CD4-positive, alpha-beta T cell treated with Interferon alpha-2 for 1 hour (primary cell): ENCODE measurements at regions not wholly inside any gene's neighbourhood (a gene's known extent, or its start where the extent isn't known, plus 50 kb on each side); places are given as distances from the start of the nearest gene placed in this dataset.
"Not testable (repeated sequence)": the region's sequence is repeated elsewhere in the genome, so short reads cannot be mapped to it uniquely, and the experiment has no call there.

Experiments used
- DNase-seq, 2 donors: peaks; one replicate each; pipeline ENCODE4 v3.0.0-alpha.2; 2020 to 2022

- no peak for DNase-seq
Observed at GRCh38 chr2:100742277-100743254, 77.4 kb upstream of the NPAS2 start.

GRCh38 chr2:100743741-100744140, 76.2 kb upstream of the NPAS2 start:
- no peak for DNase-seq

DNA sequence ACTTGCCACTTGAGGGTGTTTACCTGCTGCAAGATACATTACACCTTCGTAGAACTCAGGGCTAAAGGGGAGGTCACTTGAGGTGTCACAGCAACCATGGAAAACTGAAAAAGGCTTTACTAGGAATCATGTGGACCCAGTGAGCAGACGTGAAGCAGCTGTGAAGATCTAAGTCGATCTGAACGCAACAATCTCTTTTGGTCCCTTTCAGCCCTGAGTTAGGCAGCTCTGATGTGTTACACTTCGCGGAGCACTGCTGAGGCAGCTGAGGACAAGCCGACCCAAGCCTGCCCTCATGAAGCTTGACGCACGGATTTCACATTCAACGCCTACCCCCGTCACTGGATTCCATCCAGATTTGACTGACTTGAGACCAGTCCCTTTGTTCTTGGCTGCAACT, 75.8 kb upstream of the NPAS2 start:
- no peak for DNase-seq

GRCh38 chr2:100744589-100744988, 75.3 kb upstream of the NPAS2 start:
- DNase-seq: no peak

DNA sequence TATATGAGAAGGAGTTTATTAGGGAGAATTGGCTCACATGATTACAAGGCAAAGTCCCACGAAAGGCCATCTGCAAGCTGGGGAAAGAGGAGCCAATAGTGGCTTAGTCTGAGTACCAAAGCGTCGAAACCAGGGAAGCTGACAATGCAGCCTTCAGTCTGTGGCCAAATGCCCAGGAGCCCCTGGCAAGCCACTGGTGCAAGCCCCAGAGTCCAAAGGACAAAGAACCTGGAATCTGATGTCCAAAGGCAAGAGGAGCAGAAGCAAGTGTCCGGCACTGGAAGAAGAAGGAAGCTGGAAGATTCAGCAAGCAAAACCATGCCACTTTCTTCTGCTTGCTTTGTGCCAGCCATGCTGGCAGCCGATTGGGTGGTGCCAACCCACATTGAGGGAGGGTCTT, 74.3 kb upstream of the NPAS2 start:
- no peak for DNase-seq

DNA sequence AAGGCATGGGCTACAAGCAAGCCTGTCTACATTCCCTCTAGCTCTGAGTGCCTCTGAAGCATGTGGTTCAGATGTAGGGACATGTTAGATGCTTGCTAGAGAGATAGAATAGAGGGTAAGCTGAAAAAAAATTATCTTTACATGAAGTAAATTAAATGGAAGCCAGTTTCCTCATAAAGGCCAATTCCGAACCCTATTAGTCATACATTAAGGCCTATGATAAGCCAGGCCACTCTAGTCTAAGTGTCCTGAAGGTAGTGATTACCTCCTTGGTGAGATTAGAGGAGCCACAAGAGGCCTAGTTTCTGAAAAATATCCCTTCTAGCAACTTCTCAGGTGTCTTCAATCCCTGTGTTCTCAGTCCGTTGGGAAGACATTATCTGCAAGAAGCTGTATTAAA, 72.4 kb upstream of the NPAS2 start:
- no peak for DNase-seq

GRCh38 chr2:100747996-100748615, 71.8 kb upstream of the NPAS2 start:
- DNase-seq: no peak

- no peak for DNase-seq
Observed at GRCh38 chr2:100748673-100749072, 71.3 kb upstream of the NPAS2 start.

- DNase-seq: no peak
Observed at GRCh38 chr2:100749771-100750542, 70.0 kb upstream of the NPAS2 start.

- not testable (repeated sequence) for DNase-seq
Observed at GRCh38 chr2:100751871-100752625, 67.9 kb upstream of the NPAS2 start.

GRCh38 chr2:100752628-100753333, 67.2 kb upstream of the NPAS2 start:
- no peak for DNase-seq

GRCh38 chr2:100753444-100753843, 66.5 kb upstream of the NPAS2 start:
- no peak for DNase-seq

- no peak for DNase-seq
Observed at GRCh38 chr2:100753881-100754280, 66.1 kb upstream of the NPAS2 start.

DNA sequence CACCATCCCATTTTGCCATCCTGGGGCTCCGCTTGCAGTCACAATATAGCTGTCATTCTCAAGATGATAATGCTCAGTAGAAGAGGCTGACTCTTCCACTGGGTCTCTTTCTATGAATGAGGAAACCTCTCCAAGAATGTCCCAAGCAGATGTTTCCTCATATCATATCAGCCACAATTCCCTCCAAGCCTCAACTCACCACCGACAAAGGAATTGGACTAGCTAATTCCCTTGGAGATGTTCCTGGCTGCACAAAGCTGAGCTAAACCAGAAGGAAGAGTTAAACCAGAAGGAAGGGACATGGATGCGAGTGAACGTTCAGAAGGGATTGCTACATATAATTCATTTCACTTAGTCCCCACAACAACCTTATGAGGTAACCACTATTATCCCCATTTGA, 65.0 kb upstream of the NPAS2 start:
- no peak for DNase-seq

GRCh38 chr2:100755441-100755840, 64.5 kb upstream of the NPAS2 start:
- no peak for DNase-seq

- no peak for DNase-seq
Observed at GRCh38 chr2:100756704-100757103, 63.2 kb upstream of the NPAS2 start.

GRCh38 chr2:100757621-100758394, 62.1 kb upstream of the NPAS2 start:
- DNase-seq: no peak

DNA sequence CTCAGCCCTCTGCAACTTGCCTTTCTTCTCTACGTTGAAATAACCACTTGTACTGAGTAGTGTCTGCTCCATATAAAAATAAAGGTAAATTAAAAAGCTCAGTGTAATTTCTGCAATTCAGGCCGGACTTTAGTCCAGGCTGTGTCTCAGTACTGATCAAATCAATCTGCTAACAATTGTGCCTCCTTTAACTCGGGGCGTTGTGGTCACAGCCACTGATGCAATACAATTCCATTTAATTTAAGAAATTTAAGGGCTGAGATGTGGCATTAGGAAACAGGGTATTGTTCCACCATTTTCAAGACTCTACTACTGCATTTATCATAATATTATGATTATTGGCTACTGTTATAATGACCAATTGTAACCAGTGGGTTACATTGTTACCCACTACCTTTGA, 60.0 kb upstream of the NPAS2 start:
- DNase-seq: no peak

GRCh38 chr2:100761365-100761764, 58.6 kb upstream of the NPAS2 start:
- DNase-seq: no peak

GRCh38 chr2:100764430-100764829, 55.5 kb upstream of the NPAS2 start:
- no peak for DNase-seq

DNA sequence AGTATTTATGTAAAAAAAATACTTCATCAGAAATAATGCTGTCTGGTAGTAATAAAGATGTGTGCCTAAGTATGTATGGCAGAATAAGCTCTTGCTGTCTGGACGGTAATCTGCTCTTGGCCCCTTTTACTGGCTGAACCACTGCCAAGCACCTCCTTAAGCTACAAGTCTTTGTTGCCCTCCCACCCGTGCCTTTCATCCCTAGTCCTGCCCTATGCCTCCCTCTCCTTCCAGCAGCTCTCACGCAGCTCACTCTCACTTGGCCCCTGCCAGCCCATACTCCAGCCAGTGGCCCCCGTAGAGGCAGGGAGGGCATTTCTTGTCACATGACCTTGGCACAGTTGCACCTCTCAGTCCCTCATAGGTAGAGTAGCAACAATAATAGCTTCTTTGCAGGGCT, 54.5 kb upstream of the NPAS2 start:
- DNase-seq: no peak
